Endodermal cell (in vitro differentiated cells): ENCODE measurements at regions not wholly inside any gene's neighbourhood (a gene's known extent, or its start where the extent isn't known, plus 50 kb on each side); places are given as distances from the start of the nearest gene placed in this dataset.

Source experiments
- DNase-seq: peaks from one replicate; pipeline ENCODE4 v3.0.0-alpha.2; 2017
- H3K27ac ChIP-seq: 2 replicates; pipeline ENCODE4 v1.5.1; 2013; ENCODE audit warnings: mild to moderate bottlenecking, low read depth, low read length, moderate library complexity
- H3K27me3 ChIP-seq: 2 replicates; pipeline ENCODE4 v1.6.1; 2013; ENCODE audit warnings: mild to moderate bottlenecking, low read length, moderate library complexity; ENCODE audit not compliant: insufficient read depth, control insufficient read depth, poor library complexity, severe bottlenecking
- H3K36me3 ChIP-seq: 2 replicates; pipeline ENCODE4 v1.7.0; 2013; ENCODE audit warnings: mild to moderate bottlenecking, low read length, moderate library complexity; ENCODE audit not compliant: control insufficient read depth, insufficient read depth
- H3K4me1 ChIP-seq: one replicate; pipeline ENCODE4 v1.7.0; 2013; ENCODE audit warnings: low read length; ENCODE audit not compliant: control insufficient read depth, insufficient read depth
- H3K4me3 ChIP-seq: 2 replicates; pipeline ENCODE4 v1.5.1; 2013; ENCODE audit warnings: mild to moderate bottlenecking, low read length, moderate library complexity
- H3K9ac ChIP-seq: 2 replicates; pipeline ENCODE4 v1.6.1; 2013; ENCODE audit warnings: mild to moderate bottlenecking, low read length, moderate library complexity; ENCODE audit not compliant: poor library complexity, severe bottlenecking; ENCODE audit errors: extremely low read depth
- H3K9me3 ChIP-seq: 2 replicates; pipeline ENCODE4 v1.6.1; 2013; ENCODE audit warnings: mild to moderate bottlenecking, low read length, moderate library complexity; ENCODE audit not compliant: control insufficient read depth
- H3K27ac Mint-ChIP-seq: 2 replicates; pipeline ENCODE4 v1.8.0; 2020; ENCODE audit warnings: mixed read lengths
- H3K27me3 Mint-ChIP-seq: 2 replicates; pipeline ENCODE4 v1.8.0; 2021; ENCODE audit warnings: mild to moderate bottlenecking, mixed read lengths; ENCODE audit not compliant: insufficient read depth
- H3K36me3 Mint-ChIP-seq: 2 replicates; pipeline ENCODE4 v1.8.0; 2020; ENCODE audit warnings: low read depth, mixed read lengths
- H3K4me1 Mint-ChIP-seq: 2 replicates; pipeline ENCODE4 v1.8.0; 2020; ENCODE audit warnings: mixed read lengths
- H3K4me3 Mint-ChIP-seq: 2 replicates; pipeline ENCODE4 v1.8.0; 2020; ENCODE audit warnings: mild to moderate bottlenecking, moderate library complexity, mixed read lengths
- H3K9me3 Mint-ChIP-seq: 2 replicates; pipeline ENCODE4 v1.8.0; 2020; ENCODE audit warnings: mild to moderate bottlenecking, mixed read lengths
- WGBS, 2 experiments: methylation state at CpG; one replicate each; pipeline versions ENCODE4 v1.1.5 to v1.1.7; 2013; ENCODE audit warnings: missing lambda C conversion rate in 2 of 2, mixed read lengths in 1 of 2; ENCODE audit not compliant: insufficient coverage in 1 of 2, insufficient read length in 1 of 2; 5-methylcytosine and 5-hydroxymethylcytosine counted together
- TF ChIP-seq, protein P1 (sequence below): fragments of 200-600 bp; sonication (generic); conservative IDR thresholded peaks from 2 replicates; pipeline ENCODE4 v1.5.0; 2021; ENCODE audit warnings: antibody characterized with exemption, mild to moderate bottlenecking

- Histone ChIP-seq H3K4me3 (no peak overlapping the region), H3K27me3 (no peaks in the 10 kb centered on the region), H3K4me1 (no peaks in the 10 kb centered on the region), H3K36me3 (no peaks in the 10 kb centered on the region), H3K9ac (no peak overlapping the region), H3K27ac (no peak overlapping the region), H3K9me3 (no peaks in the 10 kb centered on the region)
- no peaks in the 10 kb centered on the region for H3K27me3 Mint-ChIP-seq
- peaks cover 6% of the 10 kb centered on the region for H3K4me1 Mint-ChIP-seq
- no peak overlapping the region for H3K27ac Mint-ChIP-seq
- H3K36me3 Mint-ChIP-seq: no peaks in the 10 kb centered on the region
- 82 to 89% methylated on average over 6 to 8 of the region's 8 CpGs for WGBS, 2 experiments
- H3K9me3 Mint-ChIP-seq: no peaks in the 10 kb centered on the region
- DNase-seq: no peak
- H3K4me3 Mint-ChIP-seq: no peak overlapping the region
- TF ChIP-seq, protein P1, sequence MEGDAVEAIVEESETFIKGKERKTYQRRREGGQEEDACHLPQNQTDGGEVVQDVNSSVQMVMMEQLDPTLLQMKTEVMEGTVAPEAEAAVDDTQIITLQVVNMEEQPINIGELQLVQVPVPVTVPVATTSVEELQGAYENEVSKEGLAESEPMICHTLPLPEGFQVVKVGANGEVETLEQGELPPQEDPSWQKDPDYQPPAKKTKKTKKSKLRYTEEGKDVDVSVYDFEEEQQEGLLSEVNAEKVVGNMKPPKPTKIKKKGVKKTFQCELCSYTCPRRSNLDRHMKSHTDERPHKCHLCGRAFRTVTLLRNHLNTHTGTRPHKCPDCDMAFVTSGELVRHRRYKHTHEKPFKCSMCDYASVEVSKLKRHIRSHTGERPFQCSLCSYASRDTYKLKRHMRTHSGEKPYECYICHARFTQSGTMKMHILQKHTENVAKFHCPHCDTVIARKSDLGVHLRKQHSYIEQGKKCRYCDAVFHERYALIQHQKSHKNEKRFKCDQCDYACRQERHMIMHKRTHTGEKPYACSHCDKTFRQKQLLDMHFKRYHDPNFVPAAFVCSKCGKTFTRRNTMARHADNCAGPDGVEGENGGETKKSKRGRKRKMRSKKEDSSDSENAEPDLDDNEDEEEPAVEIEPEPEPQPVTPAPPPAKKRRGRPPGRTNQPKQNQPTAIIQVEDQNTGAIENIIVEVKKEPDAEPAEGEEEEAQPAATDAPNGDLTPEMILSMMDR: no peak
Measured at GRCh38 chr2:6748406-6749067, 117.2 kb downstream of the CMPK2 start.

DNA sequence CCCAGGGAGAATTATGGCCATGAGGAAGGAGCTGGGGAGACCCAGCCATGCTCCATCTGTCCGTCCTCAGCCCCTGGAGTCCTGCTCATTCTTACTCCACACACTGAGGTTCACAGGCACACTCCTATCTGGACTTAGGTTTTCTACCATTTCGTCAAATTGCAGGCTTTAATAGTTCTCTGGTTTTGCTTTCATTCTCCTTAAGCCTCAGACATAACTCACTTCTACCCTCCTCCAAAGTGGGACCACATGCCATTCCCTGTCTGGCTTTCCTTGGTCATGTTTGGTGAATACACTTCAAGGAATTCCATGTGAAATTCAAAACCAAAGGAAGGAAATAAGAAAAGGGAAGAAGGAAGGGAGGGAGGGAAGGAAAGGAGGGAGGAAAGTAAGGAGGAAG lies 115.7 kb downstream of the CMPK2 start:
- TF ChIP-seq, protein P1: no peak
- no peak overlapping the region for H3K4me3 ChIP-seq
- no peaks in the 10 kb centered on the region for H3K27me3 Mint-ChIP-seq
- H3K4me3 Mint-ChIP-seq: no peak overlapping the region
- peaks cover 6% of the 10 kb centered on the region for H3K4me1 Mint-ChIP-seq
- H3K9me3 Mint-ChIP-seq: no peaks in the 10 kb centered on the region
- no peaks in the 10 kb centered on the region for H3K36me3 ChIP-seq
- no peak overlapping the region for H3K27ac ChIP-seq
- 76 to 83% methylated on average over 2 of the region's 2 CpGs for WGBS, 2 experiments
- H3K27ac Mint-ChIP-seq: no peak overlapping the region
- H3K9ac ChIP-seq: no peak overlapping the region
- H3K4me1 ChIP-seq: no peaks in the 10 kb centered on the region
- H3K27me3 ChIP-seq: no peaks in the 10 kb centered on the region
- H3K9me3 ChIP-seq: no peaks in the 10 kb centered on the region
- no peak for DNase-seq
- H3K36me3 Mint-ChIP-seq: no peaks in the 10 kb centered on the region

GRCh38 chr2:6750411-6751158 lies 115.1 kb downstream of the CMPK2 start:
- no peaks in the 10 kb centered on the region for H3K27me3 ChIP-seq
- no peak overlapping the region for H3K4me3 ChIP-seq
- 91 to 96% methylated on average over 6 to 8 of the region's 8 CpGs for WGBS, 2 experiments
- Mint-ChIP-seq H3K27ac (no peak overlapping the region), H3K27me3 (no peaks in the 10 kb centered on the region), H3K4me1 (peaks cover 6% of the 10 kb centered on the region), H3K4me3 (no peak overlapping the region), H3K9me3 (no peaks in the 10 kb centered on the region), H3K36me3 (no peaks in the 10 kb centered on the region)
- no peaks in the 10 kb centered on the region for H3K36me3 ChIP-seq
- DNase-seq: no peak
- no peaks in the 10 kb centered on the region for H3K4me1 ChIP-seq
- TF ChIP-seq, protein P1: no peak
- no peak overlapping the region for H3K27ac ChIP-seq
- H3K9ac ChIP-seq: no peak overlapping the region
- H3K9me3 ChIP-seq: no peaks in the 10 kb centered on the region
